LNCAP (cell line): ENCODE measurements at regions not wholly inside any gene's neighbourhood (a gene's known extent, or its start where the extent isn't known, plus 50 kb on each side); places are given as distances from the start of the nearest gene placed in this dataset.

Source experiments
- TF ChIP-seq, protein P1 (sequence below): fragments of 450-650 bp; IDR thresholded peaks from 2 replicates; pipeline ENCODE4 v1.5.1; 2017; ENCODE audit warnings: mild to moderate bottlenecking

- TF ChIP-seq, protein P1, sequence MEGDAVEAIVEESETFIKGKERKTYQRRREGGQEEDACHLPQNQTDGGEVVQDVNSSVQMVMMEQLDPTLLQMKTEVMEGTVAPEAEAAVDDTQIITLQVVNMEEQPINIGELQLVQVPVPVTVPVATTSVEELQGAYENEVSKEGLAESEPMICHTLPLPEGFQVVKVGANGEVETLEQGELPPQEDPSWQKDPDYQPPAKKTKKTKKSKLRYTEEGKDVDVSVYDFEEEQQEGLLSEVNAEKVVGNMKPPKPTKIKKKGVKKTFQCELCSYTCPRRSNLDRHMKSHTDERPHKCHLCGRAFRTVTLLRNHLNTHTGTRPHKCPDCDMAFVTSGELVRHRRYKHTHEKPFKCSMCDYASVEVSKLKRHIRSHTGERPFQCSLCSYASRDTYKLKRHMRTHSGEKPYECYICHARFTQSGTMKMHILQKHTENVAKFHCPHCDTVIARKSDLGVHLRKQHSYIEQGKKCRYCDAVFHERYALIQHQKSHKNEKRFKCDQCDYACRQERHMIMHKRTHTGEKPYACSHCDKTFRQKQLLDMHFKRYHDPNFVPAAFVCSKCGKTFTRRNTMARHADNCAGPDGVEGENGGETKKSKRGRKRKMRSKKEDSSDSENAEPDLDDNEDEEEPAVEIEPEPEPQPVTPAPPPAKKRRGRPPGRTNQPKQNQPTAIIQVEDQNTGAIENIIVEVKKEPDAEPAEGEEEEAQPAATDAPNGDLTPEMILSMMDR: no peak
Observed at GRCh38 chr16:85971902-85972638, 73.1 kb downstream of the IRF8 start.

- TF ChIP-seq, protein P1: no peak
Observed at GRCh38 chr16:85974428-85975375, 75.7 kb downstream of the IRF8 start.

- TF ChIP-seq, protein P1: no peak
Observed at GRCh38 chr16:85975451-85975981, 76.6 kb downstream of the IRF8 start.

- TF ChIP-seq, protein P1: no peak
Observed at GRCh38 chr16:85978291-85978775, 79.4 kb downstream of the IRF8 start.

GRCh38 chr16:85978976-85979375 is 80.0 kb downstream of the IRF8 start:
- TF ChIP-seq, protein P1: no peak

GRCh38 chr16:85979605-85980004 is 80.6 kb downstream of the IRF8 start:
- TF ChIP-seq, protein P1: peak; percentile 47

DNA sequence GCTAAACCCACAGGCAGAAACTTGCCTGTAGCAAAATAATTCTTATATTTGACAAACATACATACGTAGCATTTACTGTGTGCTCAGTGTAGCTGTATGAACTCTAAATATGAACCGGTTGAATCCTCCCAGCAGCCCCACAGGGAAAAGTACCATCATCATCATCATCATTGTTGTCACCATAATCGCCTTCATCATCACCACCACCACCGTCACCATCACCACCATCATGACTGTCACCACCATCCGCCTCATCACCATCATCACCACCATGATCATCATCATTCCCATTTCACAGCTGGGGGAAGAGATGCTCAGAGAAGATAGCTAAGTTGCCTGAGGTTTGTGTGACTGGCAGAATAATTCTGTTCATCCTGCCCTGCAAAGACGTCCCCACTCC is 81.7 kb downstream of the IRF8 start:
- TF ChIP-seq, protein P1: no peak
